Osteoblast (primary cell): ENCODE measurements at regions not wholly inside any gene's neighbourhood (a gene's known extent, or its start where the extent isn't known, plus 50 kb on each side); places are given as distances from the start of the nearest gene placed in this dataset.

Experiments
- DNase-seq: peaks from one replicate; pipeline ENCODE4 v3.0.0; 2011; ENCODE audit warnings: low spot score, mixed read lengths; ENCODE audit not compliant: insufficient read length; ENCODE audit errors: missing footprints
- H2AFZ ChIP-seq: 2 replicates; pipeline ENCODE4 v1.6.0; 2011; ENCODE audit warnings: mild to moderate bottlenecking, low read length
- H3K27ac ChIP-seq: 2 replicates; pipeline ENCODE4 v1.5.1; 2011; ENCODE audit warnings: mild to moderate bottlenecking, low read depth, low read length, moderate library complexity
- H3K27me3 ChIP-seq: 2 replicates; pipeline ENCODE4 v1.6.0; 2012; ENCODE audit warnings: mild to moderate bottlenecking, control low read depth, inconsistent platforms, low read length, moderate library complexity; ENCODE audit not compliant: insufficient read depth
- H3K36me3 ChIP-seq: 2 replicates; pipeline ENCODE4 v1.5.1; 2011; ENCODE audit warnings: mild to moderate bottlenecking, low read length, control low read depth, moderate library complexity; ENCODE audit not compliant: insufficient read depth
- H3K4me1 ChIP-seq: 2 replicates; pipeline ENCODE4 v1.5.1; 2011; ENCODE audit warnings: mild to moderate bottlenecking, low read length, control low read depth, moderate library complexity; ENCODE audit not compliant: insufficient read depth
- H3K4me2 ChIP-seq: 2 replicates; pipeline ENCODE4 v1.6.0; 2011; ENCODE audit warnings: mild to moderate bottlenecking, low read length; ENCODE audit not compliant: insufficient read depth
- H3K4me3 ChIP-seq: fragments of 200-600 bp; sonication (generic); 3 replicates; pipeline ENCODE4 v1.5.1; 2012; ENCODE audit warnings: mild to moderate bottlenecking, low read length, inconsistent platforms; ENCODE audit not compliant: insufficient read depth
- H3K79me2 ChIP-seq: 2 replicates; pipeline ENCODE4 v1.6.0; 2012; ENCODE audit warnings: mild to moderate bottlenecking, low read length, control low read depth, inconsistent platforms; ENCODE audit not compliant: insufficient read depth
- H3K9me3 ChIP-seq: 2 replicates; pipeline ENCODE4 v1.5.1; 2011; ENCODE audit warnings: low read depth, low read length, control low read depth
- H4K20me1 ChIP-seq: 2 replicates; pipeline ENCODE4 v1.6.0; 2012; ENCODE audit warnings: mild to moderate bottlenecking, low read length, control low read depth; ENCODE audit not compliant: insufficient read depth
- CTCF ChIP-seq: IDR thresholded peaks from 2 replicates; pipeline ENCODE4 v1.5.1; 2011; ENCODE audit warnings: mild to moderate bottlenecking, low read depth, low read length, moderate library complexity; ENCODE audit errors: extremely low read depth

- DNase-seq = peak; percentile 36
- no peak overlapping the region for H3K4me3 ChIP-seq
- peak overlapping the region; percentile 17 for H3K4me2 ChIP-seq
These were observed 815.5 kb downstream of the TLE1 start for GRCh38 chr9:80873861-80874260.

GRCh38 chr9:80871596-80871995, 817.8 kb downstream of the TLE1 start:
- Histone ChIP-seq H3K27ac (no peak overlapping the region), H4K20me1 (no peaks in the 10 kb centered on the region), H3K4me1 (peaks cover 15% of the 10 kb centered on the region), H3K4me3 (no peak overlapping the region), H3K79me2 (no peaks in the 10 kb centered on the region), H3K4me2 (no peak overlapping the region), H3K36me3 (no peaks in the 10 kb centered on the region), H3K9me3 (no peaks in the 10 kb centered on the region), H2AFZ (no peak overlapping the region), H3K27me3 (no peaks in the 10 kb centered on the region)
- TF ChIP-seq CTCF = no peak
- no peak for DNase-seq

More at GRCh38 chr9:80873861-80874260, 815.5 kb downstream of the TLE1 start:
- peak overlapping the region; percentile 14 for H3K27ac ChIP-seq
- H3K36me3 ChIP-seq = no peaks in the 10 kb centered on the region
- H2AFZ ChIP-seq = no peak overlapping the region
- no peaks in the 10 kb centered on the region for H3K79me2 ChIP-seq
- H3K27me3 ChIP-seq = no peaks in the 10 kb centered on the region
- H3K4me1 ChIP-seq = peaks cover 10% of the 10 kb centered on the region
- no peaks in the 10 kb centered on the region for H4K20me1 ChIP-seq
- H3K9me3 ChIP-seq = no peaks in the 10 kb centered on the region
- no peak for TF ChIP-seq CTCF

- no peak for DNase-seq
- no peaks in the 10 kb centered on the region for H4K20me1 ChIP-seq
- no peak for TF ChIP-seq CTCF
These were observed 821.6 kb downstream of the TLE1 start for GRCh38 chr9:80867731-80868130.

GRCh38 chr9:80866576-80867227, 822.6 kb downstream of the TLE1 start:
- Histone ChIP-seq H3K27ac (no peak overlapping the region), H3K4me3 (no peak overlapping the region), H3K79me2 (no peaks in the 10 kb centered on the region), H3K4me2 (no peak overlapping the region), H3K4me1 (peaks cover 5% of the 10 kb centered on the region), H4K20me1 (no peaks in the 10 kb centered on the region), H3K36me3 (no peaks in the 10 kb centered on the region), H3K9me3 (no peaks in the 10 kb centered on the region), H2AFZ (no peak overlapping the region), H3K27me3 (no peaks in the 10 kb centered on the region)
- no peak for DNase-seq
- TF ChIP-seq CTCF = no peak

More at GRCh38 chr9:80867731-80868130, 821.6 kb downstream of the TLE1 start:
- Histone ChIP-seq H3K9me3 (no peaks in the 10 kb centered on the region), H3K36me3 (no peaks in the 10 kb centered on the region), H3K4me1 (peaks cover 5% of the 10 kb centered on the region), H3K4me3 (no peak overlapping the region), H2AFZ (no peak overlapping the region), H3K4me2 (peak overlapping the region; percentile 18), H3K27me3 (no peaks in the 10 kb centered on the region), H3K27ac (no peak overlapping the region), H3K79me2 (no peaks in the 10 kb centered on the region)
